ENCODE measurements at regions not wholly inside any gene's neighbourhood (a gene's known extent, or its start where the extent isn't known, plus 50 kb on each side); places are given as distances from the start of the nearest gene placed in this dataset.
"Not testable (repeated sequence)": the region's sequence is repeated elsewhere in the genome, so short reads cannot be mapped to it uniquely, and the experiment has no call there.

DNA sequence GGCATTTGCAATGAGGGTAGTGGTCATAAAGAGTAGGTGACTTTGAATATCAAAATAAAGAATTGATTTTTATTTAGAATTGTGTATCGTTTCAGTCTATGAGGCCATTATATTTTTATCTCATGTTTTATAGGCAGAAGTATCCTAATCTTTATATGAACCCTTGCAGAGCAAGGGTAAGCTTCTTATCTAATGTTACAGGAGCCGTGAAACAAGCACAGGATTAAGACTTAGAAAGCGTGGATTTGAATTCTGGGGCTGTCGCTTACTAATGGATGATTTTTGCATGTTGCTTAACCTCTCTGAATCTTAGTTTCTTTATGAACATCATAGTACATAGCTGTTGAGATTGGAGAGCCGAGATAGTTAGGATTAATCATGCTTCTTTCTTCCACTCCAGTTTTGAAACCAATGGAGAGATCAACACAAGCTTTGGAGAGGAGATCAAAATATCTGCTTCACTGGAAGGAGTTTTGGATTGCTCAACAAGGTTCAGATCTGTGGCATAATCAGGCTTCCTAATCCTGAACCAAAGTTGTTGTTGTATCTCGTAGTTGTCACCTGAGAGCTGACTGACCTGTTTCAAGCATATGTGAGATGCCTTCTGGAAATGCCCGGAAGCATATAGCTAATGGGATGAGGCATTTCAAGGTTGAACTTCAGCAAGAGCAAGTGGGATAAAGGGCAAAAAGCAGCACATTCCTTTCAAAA, 166.9 kb upstream of the GK2 start:
- Mint-ChIP-seq H3K4me1 (ENCODE audit: low read depth) (peaks cover 5% of the 10 kb centered on the region), H3K27me3 (peaks cover 1% of the 10 kb centered on the region), H3K9me3 (no peaks in the 10 kb centered on the region), H3K27ac (no peak overlapping the region), H3K4me3 (no peak overlapping the region), H3K36me3 (ENCODE audit: low read depth) (no peaks in the 10 kb centered on the region)
- intact Hi-C loops (cut with micrococcal nuclease) = loop anchor here (5.0 kb wide), 1 partner anchor 623 kb away; no protein-coding TSS in a partner anchor

DNA sequence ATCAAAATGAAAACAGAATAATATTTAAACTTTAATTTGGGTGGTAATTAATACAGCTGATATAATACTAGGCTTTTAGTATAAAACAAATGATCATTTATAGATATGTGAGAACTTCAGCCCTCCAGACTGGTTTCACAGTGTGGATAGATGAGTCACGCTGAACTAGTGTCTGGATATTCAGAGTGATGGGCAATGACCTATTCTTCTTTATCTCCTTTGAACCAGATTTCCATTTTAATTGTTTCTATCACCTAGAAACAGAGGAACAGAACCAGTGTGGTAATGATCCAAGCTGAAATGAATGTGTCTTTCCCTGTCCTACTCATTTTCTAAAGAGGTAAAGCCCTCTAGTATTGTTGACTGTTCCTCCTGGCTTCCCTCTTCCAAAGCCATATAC, 155.2 kb upstream of the GK2 start:
- no peaks in the 10 kb centered on the region for H3K27me3 Mint-ChIP-seq
- H3K27ac Mint-ChIP-seq = no peak overlapping the region
- intact Hi-C loops (cut with micrococcal nuclease) = no loop called here
- H3K9me3 Mint-ChIP-seq = no peaks in the 10 kb centered on the region
- H3K36me3 Mint-ChIP-seq (ENCODE audit: low read depth) = no peaks in the 10 kb centered on the region
- no peak overlapping the region for H3K4me3 Mint-ChIP-seq
- no peaks in the 10 kb centered on the region for H3K4me1 Mint-ChIP-seq (ENCODE audit: low read depth)

DNA sequence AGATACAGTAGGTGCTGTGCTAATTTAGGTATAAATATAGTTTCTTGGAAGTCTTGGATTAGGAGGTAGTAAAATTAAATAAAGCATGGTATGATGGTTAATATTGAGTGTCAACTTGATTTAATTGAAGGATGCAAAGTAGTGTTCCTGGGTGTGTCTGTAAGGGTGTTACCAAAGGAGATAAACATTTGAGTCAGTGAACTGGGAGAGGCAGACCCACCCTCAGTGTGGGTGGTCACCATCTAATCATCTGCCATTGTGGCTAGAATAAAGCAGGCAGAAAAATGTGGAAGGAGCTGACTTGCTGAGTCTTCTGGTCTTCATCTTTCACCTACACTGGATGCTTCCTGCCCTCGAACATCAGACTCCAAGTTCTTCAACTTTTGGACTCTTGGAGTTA, 153.7 kb upstream of the GK2 start:
- Mint-ChIP-seq H3K27me3 (no peaks in the 10 kb centered on the region), H3K9me3 (no peaks in the 10 kb centered on the region), H3K4me3 (no peak overlapping the region), H3K4me1 (ENCODE audit: low read depth) (no peaks in the 10 kb centered on the region), H3K36me3 (ENCODE audit: low read depth) (no peaks in the 10 kb centered on the region), H3K27ac (no peak overlapping the region)
- intact Hi-C loops (cut with micrococcal nuclease) = no loop called here

DNA sequence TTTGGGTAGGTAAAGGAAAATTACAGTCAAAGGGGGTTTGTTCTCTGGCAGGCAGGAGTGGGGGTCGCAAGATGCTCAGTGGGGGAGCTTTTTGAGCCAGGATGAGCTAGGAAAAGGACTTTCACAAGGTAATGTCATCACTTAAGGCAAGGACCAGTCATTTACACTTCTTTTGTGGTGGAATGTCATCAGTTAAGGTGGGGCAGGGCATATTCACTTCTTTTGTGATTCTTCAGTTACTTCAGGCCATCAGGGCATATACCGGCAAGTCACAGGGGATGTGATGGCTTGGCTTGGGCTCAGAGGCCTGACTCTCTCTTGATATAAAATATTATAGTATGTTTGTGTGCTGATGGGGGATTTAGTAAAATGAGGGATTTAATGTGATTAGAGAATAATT, 151.4 kb upstream of the GK2 start:
- H3K27ac Mint-ChIP-seq; H3K9me3 Mint-ChIP-seq; H3K4me3 Mint-ChIP-seq; H3K4me1 Mint-ChIP-seq (ENCODE audit: low read depth); H3K27me3 Mint-ChIP-seq; intact Hi-C loops (cut with micrococcal nuclease); H3K36me3 Mint-ChIP-seq (ENCODE audit: low read depth): not testable (repeated sequence)

DNA sequence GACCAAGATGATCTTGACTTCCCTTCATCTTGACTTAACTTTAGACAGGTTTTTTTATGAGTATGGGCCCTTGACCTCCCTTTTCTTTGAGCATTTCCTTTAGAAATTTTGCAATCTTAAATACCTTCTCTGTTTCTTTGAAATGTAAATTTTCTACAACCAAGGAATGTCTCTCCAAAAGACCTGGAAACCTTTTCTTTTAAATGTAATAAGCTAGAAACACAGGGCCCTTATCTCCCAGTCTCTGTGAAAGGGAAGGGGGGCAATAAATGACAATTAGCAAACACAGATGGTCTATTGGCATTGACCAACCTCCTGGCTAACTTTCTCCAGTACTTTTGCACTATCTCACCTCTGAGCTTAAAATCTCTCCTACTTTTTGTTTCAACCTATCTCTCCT, 144.3 kb upstream of the GK2 start:
- intact Hi-C loops (cut with micrococcal nuclease) = no loop called here
- H3K9me3 Mint-ChIP-seq = no peaks in the 10 kb centered on the region
- no peaks in the 10 kb centered on the region for H3K27me3 Mint-ChIP-seq
- no peaks in the 10 kb centered on the region for H3K4me1 Mint-ChIP-seq (ENCODE audit: low read depth)
- no peak overlapping the region for H3K4me3 Mint-ChIP-seq
- no peak overlapping the region for H3K27ac Mint-ChIP-seq
- H3K36me3 Mint-ChIP-seq (ENCODE audit: low read depth) = no peaks in the 10 kb centered on the region

DNA sequence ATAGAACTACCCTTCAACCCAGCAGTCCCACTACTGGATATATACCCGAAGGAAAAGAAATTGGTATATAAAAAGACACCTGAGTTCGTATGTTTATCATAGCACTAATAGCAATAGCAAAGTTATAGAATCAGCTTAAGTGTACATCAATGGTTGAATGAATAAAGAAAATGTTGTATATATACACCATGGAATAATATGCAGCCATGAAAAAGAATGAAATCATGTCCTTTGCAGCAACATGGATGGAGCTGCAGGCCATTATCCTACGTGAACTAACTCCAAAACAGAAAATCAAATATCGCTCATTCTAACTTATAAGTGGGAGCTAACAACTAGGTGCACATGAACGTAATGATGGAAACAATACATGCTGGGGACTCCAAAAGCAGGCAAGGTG, 143.5 kb upstream of the GK2 start:
- Mint-ChIP-seq H3K36me3 (ENCODE audit: low read depth) (no peaks in the 10 kb centered on the region), H3K9me3 (no peaks in the 10 kb centered on the region), H3K27me3 (no peaks in the 10 kb centered on the region), H3K4me1 (ENCODE audit: low read depth) (no peaks in the 10 kb centered on the region), H3K4me3 (no peak overlapping the region), H3K27ac (no peak overlapping the region)
- intact Hi-C loops (cut with micrococcal nuclease) = no loop called here

DNA sequence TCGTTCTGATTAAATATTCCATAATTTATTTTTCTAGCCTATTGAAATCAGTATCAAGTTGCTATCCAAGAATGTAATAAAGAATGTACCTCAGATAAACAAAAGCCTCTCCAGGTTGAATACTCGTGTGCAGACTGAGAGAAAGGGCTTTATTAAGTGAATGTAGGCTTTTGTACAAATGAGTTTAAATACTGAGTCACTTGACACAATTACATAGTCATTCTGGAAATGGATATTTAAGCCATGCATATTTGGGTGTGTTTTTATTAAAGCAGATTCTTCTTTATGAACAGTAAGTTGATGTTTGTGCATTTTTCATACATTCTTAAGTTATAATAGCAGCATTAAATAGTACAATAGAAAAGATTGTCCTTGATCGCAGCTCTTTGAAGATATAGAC, 139.8 kb upstream of the GK2 start:
- no peaks in the 10 kb centered on the region for H3K9me3 Mint-ChIP-seq
- no peaks in the 10 kb centered on the region for H3K27me3 Mint-ChIP-seq
- intact Hi-C loops (cut with micrococcal nuclease) = no loop called here
- no peaks in the 10 kb centered on the region for H3K36me3 Mint-ChIP-seq (ENCODE audit: low read depth)
- no peak overlapping the region for H3K4me3 Mint-ChIP-seq
- H3K27ac Mint-ChIP-seq = no peak overlapping the region
- no peaks in the 10 kb centered on the region for H3K4me1 Mint-ChIP-seq (ENCODE audit: low read depth)

DNA sequence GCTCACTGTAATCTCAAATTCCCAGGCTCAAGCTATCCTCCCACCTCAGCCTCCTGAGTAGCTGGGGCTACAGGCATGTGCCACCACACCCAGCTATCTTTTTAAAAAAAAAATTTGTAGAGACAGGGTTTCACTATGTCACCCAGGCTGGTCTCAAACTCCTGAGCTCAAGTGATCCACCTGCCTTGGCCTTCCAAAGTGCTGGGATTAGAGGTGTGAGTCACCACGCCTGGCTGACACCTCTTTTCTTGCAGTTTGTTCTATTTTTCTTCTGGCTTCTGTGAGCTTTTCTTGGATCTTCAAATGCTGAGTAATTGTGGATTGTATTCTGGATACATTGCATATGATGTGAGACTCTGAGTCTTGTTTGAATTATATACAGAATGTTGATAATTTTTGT, 137.3 kb upstream of the GK2 start:
- H3K4me1 Mint-ChIP-seq (ENCODE audit: low read depth); H3K9me3 Mint-ChIP-seq: not testable (repeated sequence)

DNA sequence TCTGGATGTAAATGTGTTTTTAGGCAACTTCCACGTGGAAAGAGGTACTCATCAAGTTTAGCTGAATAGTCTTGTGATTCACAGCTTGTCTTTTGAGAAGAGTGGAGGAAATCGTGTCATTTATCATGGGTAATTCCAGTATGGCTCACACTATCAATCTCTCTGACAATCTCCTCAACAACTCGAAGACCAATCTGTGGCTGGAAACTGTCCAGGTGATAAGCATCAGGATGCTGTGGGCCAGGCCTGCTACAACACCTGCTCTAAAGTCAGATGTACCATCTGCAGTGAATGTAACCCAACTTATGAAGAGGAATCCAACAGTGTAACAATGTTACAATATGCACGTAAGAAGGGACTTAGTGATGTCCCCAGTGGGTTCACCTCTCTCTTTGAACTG, 132.1 kb upstream of the GK2 start:
- H3K9me3 Mint-ChIP-seq = no peaks in the 10 kb centered on the region
- H3K27ac Mint-ChIP-seq = no peak overlapping the region
- H3K4me3 Mint-ChIP-seq = no peak overlapping the region

More for the DNA sequence above, 137.3 kb upstream of the GK2 start:
- H3K4me3 Mint-ChIP-seq; H3K27me3 Mint-ChIP-seq; H3K36me3 Mint-ChIP-seq (ENCODE audit: low read depth); intact Hi-C loops (cut with micrococcal nuclease); H3K27ac Mint-ChIP-seq: not testable (repeated sequence)

DNA sequence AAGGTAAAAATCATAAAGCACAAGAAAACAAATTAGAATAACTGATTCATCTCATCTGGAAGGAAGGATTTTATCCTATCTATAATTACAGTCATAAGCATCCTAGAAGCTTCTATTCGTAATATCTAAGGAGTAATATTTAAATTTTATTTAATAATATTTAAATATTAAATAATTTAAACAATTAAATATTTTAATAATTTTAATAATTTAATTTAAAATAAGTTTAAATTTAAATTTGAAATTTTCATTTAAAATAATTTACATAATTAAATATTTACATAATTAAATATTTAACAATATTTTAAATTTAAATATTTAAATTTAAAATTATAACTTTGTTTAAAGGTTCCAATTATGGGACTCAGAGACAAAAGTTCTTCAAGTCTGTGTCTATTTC, 127.5 kb upstream of the GK2 start:
- Mint-ChIP-seq H3K4me3 (no peak overlapping the region), H3K36me3 (ENCODE audit: low read depth) (no peaks in the 10 kb centered on the region), H3K4me1 (ENCODE audit: low read depth) (no peaks in the 10 kb centered on the region)

More for the DNA sequence above, 132.1 kb upstream of the GK2 start:
- intact Hi-C loops (cut with micrococcal nuclease) = no loop called here
- Mint-ChIP-seq H3K27me3 (no peaks in the 10 kb centered on the region), H3K4me1 (ENCODE audit: low read depth) (no peaks in the 10 kb centered on the region), H3K36me3 (ENCODE audit: low read depth) (no peaks in the 10 kb centered on the region)

DNA sequence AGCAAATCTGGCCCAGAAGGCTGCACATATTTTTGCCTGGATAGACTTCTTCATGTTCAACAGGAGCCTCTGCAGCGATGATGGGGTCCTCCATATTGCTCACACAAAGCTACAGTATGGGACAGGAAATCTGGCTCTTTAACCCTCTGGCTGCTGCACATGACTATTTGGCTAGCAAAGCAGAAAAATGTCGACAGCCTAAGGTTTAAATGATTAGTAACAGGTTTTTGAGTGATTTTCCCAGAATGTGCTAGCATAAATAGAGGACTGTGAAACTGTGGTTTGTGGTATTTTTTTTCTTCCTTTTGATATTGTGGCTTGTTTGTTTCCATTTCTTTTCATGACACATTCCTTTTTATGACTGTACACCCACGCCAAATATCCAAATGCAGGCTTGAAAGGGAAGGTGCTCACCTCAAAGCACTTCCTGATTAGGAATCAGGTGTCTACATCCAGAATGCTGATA, 120.2 kb upstream of the GK2 start:
- intact Hi-C loops (cut with micrococcal nuclease) = no loop called here
- H3K4me1 Mint-ChIP-seq (ENCODE audit: low read depth) = no peaks in the 10 kb centered on the region

More for the DNA sequence above, 127.5 kb upstream of the GK2 start:
- H3K27me3 Mint-ChIP-seq = no peaks in the 10 kb centered on the region
- H3K27ac Mint-ChIP-seq = no peak overlapping the region
- intact Hi-C loops (cut with micrococcal nuclease) = no loop called here
- no peaks in the 10 kb centered on the region for H3K9me3 Mint-ChIP-seq

DNA sequence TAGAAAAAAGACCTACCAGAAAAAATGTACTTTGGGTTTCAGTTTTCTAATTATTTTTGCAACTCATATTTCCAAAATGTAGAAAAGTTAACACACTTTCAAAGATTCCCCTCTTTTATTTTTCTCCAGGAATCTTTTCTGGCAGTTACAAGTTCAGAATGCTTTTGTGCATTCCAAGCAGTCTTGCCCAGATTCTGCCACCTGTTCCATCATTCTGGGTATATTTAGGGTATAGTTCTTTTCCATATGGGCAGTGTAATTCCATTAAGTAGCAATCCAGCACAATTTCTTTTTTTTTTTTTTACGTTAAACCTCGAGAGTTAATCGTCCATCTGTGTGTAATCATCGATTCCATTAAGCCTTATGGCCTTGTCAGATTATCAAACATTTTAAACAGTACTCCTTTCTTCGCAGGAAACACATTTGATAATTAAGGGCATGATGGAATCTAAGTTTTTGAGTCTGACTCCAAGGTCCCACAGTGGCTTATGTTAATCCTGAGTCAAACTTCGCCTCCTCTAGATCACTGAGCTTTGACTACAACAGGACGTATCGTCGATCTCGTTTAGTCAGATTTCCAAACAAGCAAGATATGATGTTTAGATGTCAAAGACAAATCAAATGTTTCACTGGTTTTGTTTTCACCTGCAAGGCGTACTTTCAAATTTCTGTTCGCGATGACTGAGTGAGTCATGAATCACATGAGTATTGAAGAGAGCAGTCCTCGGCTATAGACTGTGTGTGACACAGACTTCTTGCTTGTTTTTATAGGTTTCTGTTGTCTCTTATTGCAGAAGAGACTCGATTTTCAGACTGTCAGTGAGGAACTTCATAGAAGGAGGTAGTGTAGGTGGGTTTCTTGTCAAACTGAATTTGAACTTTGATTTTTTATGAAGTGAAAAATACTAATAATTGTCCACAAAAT, 118.9 kb upstream of the GK2 start:
- Mint-ChIP-seq H3K4me3 (no peak overlapping the region), H3K36me3 (ENCODE audit: low read depth) (no peaks in the 10 kb centered on the region), H3K27ac (no peak overlapping the region), H3K4me1 (ENCODE audit: low read depth) (no peaks in the 10 kb centered on the region), H3K9me3 (no peaks in the 10 kb centered on the region), H3K27me3 (no peaks in the 10 kb centered on the region)
- intact Hi-C loops (cut with micrococcal nuclease) = no loop called here

More for the DNA sequence above, 120.2 kb upstream of the GK2 start:
- no peaks in the 10 kb centered on the region for H3K36me3 Mint-ChIP-seq (ENCODE audit: low read depth)
- no peaks in the 10 kb centered on the region for H3K9me3 Mint-ChIP-seq
- no peak overlapping the region for H3K27ac Mint-ChIP-seq
- H3K4me3 Mint-ChIP-seq = no peak overlapping the region
- H3K27me3 Mint-ChIP-seq = no peaks in the 10 kb centered on the region

DNA sequence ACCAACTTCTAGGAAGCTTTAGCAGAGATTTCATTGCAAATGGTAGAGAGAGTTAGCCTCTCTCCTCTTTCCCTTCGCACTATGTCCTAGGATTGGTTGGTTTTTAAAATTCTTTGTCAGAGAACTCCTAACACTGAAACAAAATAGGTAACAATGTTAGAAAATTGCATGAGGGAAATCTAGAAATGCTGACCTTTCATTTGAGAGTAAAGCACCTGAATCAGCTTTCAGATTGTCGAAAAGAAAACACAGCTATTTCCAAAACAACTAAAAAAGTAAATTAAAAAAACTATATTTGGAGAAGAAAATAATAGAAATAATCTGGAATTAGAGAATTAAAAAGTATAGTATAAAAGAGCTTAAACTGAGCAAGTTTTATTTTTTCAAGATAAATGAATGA, 108.1 kb upstream of the GK2 start:
- Mint-ChIP-seq H3K27me3 (no peaks in the 10 kb centered on the region), H3K36me3 (ENCODE audit: low read depth) (no peaks in the 10 kb centered on the region), H3K4me1 (ENCODE audit: low read depth) (no peaks in the 10 kb centered on the region), H3K9me3 (peaks cover 17% of the 10 kb centered on the region), H3K4me3 (no peak overlapping the region), H3K27ac (no peak overlapping the region)
- intact Hi-C loops (cut with micrococcal nuclease) = no loop called here

DNA sequence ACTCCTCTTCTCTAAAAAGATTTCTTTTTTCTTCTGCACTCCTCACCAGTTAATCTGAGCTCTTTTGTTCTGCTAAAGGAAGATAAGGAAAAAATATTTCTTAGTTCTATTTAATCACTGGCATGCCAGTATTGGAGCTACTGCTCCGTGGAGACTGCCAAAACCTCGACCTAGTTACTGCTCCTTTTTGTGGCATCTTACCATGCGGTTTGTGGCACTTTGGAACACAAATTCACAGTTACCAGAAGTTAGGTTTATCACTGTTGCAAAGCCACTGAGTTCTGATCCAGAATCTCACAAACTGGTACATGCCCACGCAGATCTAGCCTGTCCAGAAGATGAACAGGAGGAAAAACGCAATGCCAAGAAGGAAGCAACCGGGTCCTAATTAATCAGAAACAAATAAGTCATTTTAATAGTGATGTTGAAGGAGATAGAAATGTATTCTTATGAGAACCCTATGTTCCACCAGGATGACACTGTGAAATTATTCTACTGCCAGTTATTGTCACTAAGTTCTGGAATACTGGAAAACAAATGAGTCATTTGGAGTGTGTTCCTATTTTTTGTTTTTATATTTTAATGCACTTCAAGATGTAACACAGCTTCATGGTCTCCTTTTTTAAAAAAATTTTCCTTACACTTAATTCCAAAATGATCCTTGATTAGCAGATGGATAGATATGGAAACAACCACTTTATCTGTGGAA, 106.7 kb upstream of the GK2 start:
- Mint-ChIP-seq H3K27ac (no peak overlapping the region), H3K36me3 (ENCODE audit: low read depth) (no peaks in the 10 kb centered on the region), H3K27me3 (no peaks in the 10 kb centered on the region), H3K9me3 (peaks cover 9% of the 10 kb centered on the region), H3K4me3 (no peak overlapping the region), H3K4me1 (ENCODE audit: low read depth) (no peaks in the 10 kb centered on the region)
- intact Hi-C loops (cut with micrococcal nuclease) = no loop called here

All from dendritic cell treated with granulocyte-macrophage colony-stimulating factor and Interleukin-4, amounts not matched to agents 40 ng/mL and 50 ng/mL, for 4 days (primary cell).